ENCODE measurements at regions not wholly inside any gene's neighbourhood (a gene's known extent, or its start where the extent isn't known, plus 50 kb on each side); places are given as distances from the start of the nearest gene placed in this dataset.

GRCh38 chr13:79830426-79830825 lies 349.5 kb downstream of the NDFIP2 start:
- Histone ChIP-seq H3K4me3 (no peak overlapping the region), H3K4me1 (ENCODE audit: insufficient read depth) (no peaks in the 10 kb centered on the region), H3K9me2 (ENCODE audit: insufficient read depth) (peaks cover 11% of the 10 kb centered on the region; the same call in 1 of the 2 replicates), H3K79me2 (replicated peaks; ENCODE audit: insufficient read depth) (no peaks in the 10 kb centered on the region), H4K20me1 (replicated peaks; ENCODE audit: insufficient read depth) (no peaks in the 10 kb centered on the region), H3K4me2 (no peak overlapping the region), H3K36me3 (ENCODE audit: insufficient read depth) (no peaks in the 10 kb centered on the region), H3K27ac (ENCODE audit: low read depth) (no peak overlapping the region), H3K27me3 (ENCODE audit: insufficient read depth) (no peaks in the 10 kb centered on the region), H2AFZ (no peak overlapping the region), H3F3A (replicated peaks; ENCODE audit: low read depth) (no peaks in the 10 kb centered on the region)
- no peak overlapping the region for H3K27ac Mint-ChIP-seq
- no peak for ATAC-seq
- H3K36me3 Mint-ChIP-seq (ENCODE audit: low read depth): no peaks in the 10 kb centered on the region; the same call in 2 of the 3 replicates
- no peak overlapping the region for H3K4me3 Mint-ChIP-seq
- no peak for DNase-seq (ENCODE audit: low spot score)
- TF ChIP-seq NANOG (IDR thresholded peaks at IDR 0.05; ENCODE audit: borderline replicate concordance) (no peak), ZNF331 (CRISPR knock-in tag; IDR thresholded peaks at IDR 0.05; ENCODE audit: low read depth) (no peak)
- H3K9me3 Mint-ChIP-seq: peaks cover 8% of the 10 kb centered on the region; the same call in 1 of the 3 replicates
- peaks cover 4% of the 10 kb centered on the region; the same call in 2 of the 3 replicates for H3K4me1 Mint-ChIP-seq
- H3K27me3 Mint-ChIP-seq (ENCODE audit: insufficient read depth, low read depth, poor library complexity): no peaks in the 10 kb centered on the region

- Histone ChIP-seq H3K4me1 (ENCODE audit: insufficient read depth) (no peaks in the 10 kb centered on the region), H4K20me1 (replicated peaks; ENCODE audit: insufficient read depth) (no peaks in the 10 kb centered on the region), H3K36me3 (ENCODE audit: insufficient read depth) (no peaks in the 10 kb centered on the region), H3K27me3 (ENCODE audit: insufficient read depth) (no peaks in the 10 kb centered on the region), H3K9me2 (ENCODE audit: insufficient read depth) (peaks cover 11% of the 10 kb centered on the region; the same call in 1 of the 2 replicates), H3K79me2 (replicated peaks; ENCODE audit: insufficient read depth) (no peaks in the 10 kb centered on the region), H3K4me2 (no peak overlapping the region), H3K4me3 (no peak overlapping the region), H3F3A (replicated peaks; ENCODE audit: low read depth) (no peaks in the 10 kb centered on the region), H3K27ac (ENCODE audit: low read depth) (no peak overlapping the region), H2AFZ (no peak overlapping the region)
- Mint-ChIP-seq H3K27ac (no peak overlapping the region), H3K9me3 (peaks cover 8% of the 10 kb centered on the region; the same call in 1 of the 3 replicates), H3K4me1 (peaks cover 4% of the 10 kb centered on the region; the same call in 2 of the 3 replicates), H3K4me3 (no peak overlapping the region), H3K36me3 (ENCODE audit: low read depth) (no peaks in the 10 kb centered on the region; the same call in 2 of the 3 replicates), H3K27me3 (ENCODE audit: insufficient read depth, low read depth, poor library complexity) (no peaks in the 10 kb centered on the region)
- DNase-seq (ENCODE audit: low spot score) (no peak), ATAC-seq (no peak)
- TF ChIP-seq POLR2AphosphoS5 (IDR thresholded peaks at IDR 0.05; ENCODE audit: low read depth): no peak
- no peak for TF ChIP-seq CREB1 (CRISPR knock-in tag; IDR thresholded peaks at IDR 0.05; ENCODE audit: low read depth)
- TF ChIP-seq ETS1 (IDR thresholded peaks at IDR 0.05): no peak
- TF ChIP-seq NANOG (IDR thresholded peaks at IDR 0.05; ENCODE audit: borderline replicate concordance): no peak
- TF ChIP-seq ZNF462 (CRISPR knock-in tag; IDR thresholded peaks at IDR 0.05): no peak
Observed at GRCh38 chr13:79829880-79830279, 348.9 kb downstream of the NDFIP2 start.

Data from GM23338 (cell line).